Activated CD8-positive, alpha-beta T cell treated with anti-CD3 and anti-CD28 coated beads for 36 hours (primary cell): ENCODE measurements at regions not wholly inside any gene's neighbourhood (a gene's known extent, or its start where the extent isn't known, plus 50 kb on each side); places are given as distances from the start of the nearest gene placed in this dataset.

Experiments
- ATAC-seq: fragments of 200-7000 bp; cut with Tn5 transposase; one replicate; pipeline ENCODE4 v1.10.0; 2021; ENCODE audit warnings: mild to moderate bottlenecking, moderate library complexity
- CTCF ChIA-PET: fragments of 350-600 bp; sonication (Branson Sonifier 250); formaldehyde crosslinking; loops from one replicate; lab custom pipeline; 2021; ENCODE audit warnings: antibody characterized with exemption; lab: Charles Lee
- POLR2A ChIA-PET: fragments of 350-600 bp; sonication (Branson Sonifier 250); formaldehyde crosslinking; loops from one replicate; lab custom pipeline; 2021; ENCODE audit warnings: antibody characterized with exemption; lab: Charles Lee
- DNase-seq: peaks from one replicate; pipeline ENCODE4 v3.0.0-alpha.2; 2020
- H3K27ac Mint-ChIP-seq: one replicate; pipeline ENCODE4 v1.8.0; 2021; ENCODE audit warnings: mild to moderate bottlenecking, mixed read lengths
- H3K27me3 Mint-ChIP-seq: one replicate; pipeline ENCODE4 v1.8.0; 2021; ENCODE audit warnings: mixed read lengths
- H3K36me3 Mint-ChIP-seq: one replicate; pipeline ENCODE4 v1.8.0; 2021; ENCODE audit warnings: low read depth, mixed read lengths
- H3K4me1 Mint-ChIP-seq: one replicate; pipeline ENCODE4 v1.8.0; 2021; ENCODE audit warnings: low read depth, mixed read lengths
- H3K4me3 Mint-ChIP-seq: one replicate; pipeline ENCODE4 v1.8.0; 2021; ENCODE audit warnings: mild to moderate bottlenecking, moderate library complexity, mixed read lengths
- H3K9me3 Mint-ChIP-seq: one replicate; pipeline ENCODE4 v1.8.0; 2021; ENCODE audit warnings: mixed read lengths
- intact Hi-C: fragments of 100-400 bp; cut with micrococcal nuclease; formaldehyde crosslinking; loops from one replicate; pipeline ENCODE4 v1.10.0; 2022
- TF ChIP-seq, protein P1 (sequence below): fragments of 200-600 bp; IDR thresholded peaks from one replicate; pipeline ENCODE4 v1.8.0; 2022; ENCODE audit warnings: antibody characterized with exemption, mild to moderate bottlenecking

DNA sequence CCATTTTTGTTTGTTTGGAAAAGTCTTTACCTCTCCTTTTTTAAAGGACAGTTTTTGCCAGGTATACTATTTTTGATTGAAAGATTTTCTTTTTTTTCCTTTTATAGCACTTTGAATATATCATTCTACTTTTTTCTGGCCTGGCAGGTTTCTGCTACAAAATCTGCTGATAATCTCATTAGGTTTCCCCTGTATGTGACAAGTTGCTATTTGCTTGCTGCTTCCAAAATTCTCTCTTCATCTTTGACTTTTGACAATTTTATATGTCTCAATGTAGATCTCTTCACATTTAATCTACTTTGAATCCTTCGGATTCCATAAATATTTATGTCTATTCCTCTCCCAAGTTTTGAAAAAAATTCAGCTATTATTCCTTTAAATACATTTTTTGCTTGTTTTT lies 838.5 kb downstream of the IGSF11 start:
- peaks cover 24% of the 10 kb centered on the region for H3K9me3 Mint-ChIP-seq
- no peak overlapping the region for H3K4me3 Mint-ChIP-seq
- no peaks in the 10 kb centered on the region for H3K36me3 Mint-ChIP-seq
- TF ChIP-seq, protein P1, sequence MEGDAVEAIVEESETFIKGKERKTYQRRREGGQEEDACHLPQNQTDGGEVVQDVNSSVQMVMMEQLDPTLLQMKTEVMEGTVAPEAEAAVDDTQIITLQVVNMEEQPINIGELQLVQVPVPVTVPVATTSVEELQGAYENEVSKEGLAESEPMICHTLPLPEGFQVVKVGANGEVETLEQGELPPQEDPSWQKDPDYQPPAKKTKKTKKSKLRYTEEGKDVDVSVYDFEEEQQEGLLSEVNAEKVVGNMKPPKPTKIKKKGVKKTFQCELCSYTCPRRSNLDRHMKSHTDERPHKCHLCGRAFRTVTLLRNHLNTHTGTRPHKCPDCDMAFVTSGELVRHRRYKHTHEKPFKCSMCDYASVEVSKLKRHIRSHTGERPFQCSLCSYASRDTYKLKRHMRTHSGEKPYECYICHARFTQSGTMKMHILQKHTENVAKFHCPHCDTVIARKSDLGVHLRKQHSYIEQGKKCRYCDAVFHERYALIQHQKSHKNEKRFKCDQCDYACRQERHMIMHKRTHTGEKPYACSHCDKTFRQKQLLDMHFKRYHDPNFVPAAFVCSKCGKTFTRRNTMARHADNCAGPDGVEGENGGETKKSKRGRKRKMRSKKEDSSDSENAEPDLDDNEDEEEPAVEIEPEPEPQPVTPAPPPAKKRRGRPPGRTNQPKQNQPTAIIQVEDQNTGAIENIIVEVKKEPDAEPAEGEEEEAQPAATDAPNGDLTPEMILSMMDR: no peak
- intact Hi-C loops: no loop called here
- CTCF ChIA-PET: no interaction called here
- no peaks in the 10 kb centered on the region for H3K27me3 Mint-ChIP-seq
- no peak for ATAC-seq
- no peak overlapping the region for H3K27ac Mint-ChIP-seq
- H3K4me1 Mint-ChIP-seq: no peaks in the 10 kb centered on the region
- POLR2A ChIA-PET: no interaction called here
- DNase-seq: no peak

DNA sequence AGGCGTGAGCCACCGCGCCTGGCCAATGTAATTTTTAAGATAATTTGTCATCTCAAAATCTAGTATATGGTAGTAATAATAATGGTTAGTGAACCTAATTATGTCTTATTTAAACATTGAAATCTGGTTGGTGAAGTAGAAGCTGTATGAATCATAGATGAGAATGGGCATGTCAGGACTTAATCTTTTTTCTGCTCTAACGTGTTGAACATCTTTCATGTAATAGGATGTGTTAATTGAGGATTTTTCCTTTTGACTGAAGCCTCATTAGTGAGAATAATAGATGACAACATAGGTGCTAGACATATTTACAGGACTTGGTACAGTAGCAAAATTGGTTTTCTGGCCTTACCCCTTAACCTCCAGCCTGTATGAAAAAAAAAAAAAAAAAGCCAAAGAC lies 835.6 kb downstream of the IGSF11 start:
- POLR2A ChIA-PET: no interaction called here
- Mint-ChIP-seq H3K27me3 (no peaks in the 10 kb centered on the region), H3K36me3 (no peaks in the 10 kb centered on the region), H3K4me1 (no peaks in the 10 kb centered on the region), H3K27ac (no peak overlapping the region), H3K4me3 (no peak overlapping the region), H3K9me3 (peaks cover 20% of the 10 kb centered on the region)
- CTCF ChIA-PET: no interaction called here
- DNase-seq (no peak), ATAC-seq (no peak)
- intact Hi-C loops: no loop called here
- TF ChIP-seq, protein P1: no peak

DNA sequence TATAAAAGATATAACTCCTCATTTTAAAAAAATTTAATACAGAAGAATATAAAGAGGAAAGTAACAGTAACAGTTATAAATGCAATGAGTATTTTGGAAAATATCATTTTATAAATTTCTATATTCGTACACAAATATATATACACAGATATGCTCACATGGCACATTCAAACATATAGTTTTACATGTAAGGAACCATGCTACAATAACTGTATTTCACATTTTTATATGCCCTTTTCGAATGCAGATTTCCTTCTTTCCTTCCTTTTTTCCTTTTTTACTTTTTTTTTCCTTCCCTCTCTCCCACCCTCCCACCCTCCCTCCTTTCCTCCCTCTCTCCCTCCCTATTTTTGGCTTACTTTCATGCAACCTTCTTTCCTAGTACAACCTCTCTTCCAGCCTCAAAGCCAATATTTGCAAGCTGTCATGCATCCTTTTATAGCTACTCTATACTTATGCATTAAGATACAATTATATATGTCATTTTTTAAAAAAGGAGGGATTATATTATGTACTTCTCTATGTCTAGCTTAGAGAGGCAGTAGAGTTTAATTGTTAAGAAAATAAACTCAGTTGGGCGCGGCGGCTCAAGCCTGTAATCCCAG lies 830.5 kb downstream of the IGSF11 start:
- Mint-ChIP-seq H3K9me3 (peaks cover 7% of the 10 kb centered on the region), H3K36me3 (no peaks in the 10 kb centered on the region), H3K27me3 (no peaks in the 10 kb centered on the region), H3K4me3 (no peak overlapping the region), H3K27ac (no peak overlapping the region), H3K4me1 (no peaks in the 10 kb centered on the region)
- ChIA-PET POLR2A (no interaction called here), CTCF (no interaction called here)
- TF ChIP-seq, protein P1: no peak
- DNase-seq: no peak
- no peak for ATAC-seq
- intact Hi-C loops: no loop called here

DNA sequence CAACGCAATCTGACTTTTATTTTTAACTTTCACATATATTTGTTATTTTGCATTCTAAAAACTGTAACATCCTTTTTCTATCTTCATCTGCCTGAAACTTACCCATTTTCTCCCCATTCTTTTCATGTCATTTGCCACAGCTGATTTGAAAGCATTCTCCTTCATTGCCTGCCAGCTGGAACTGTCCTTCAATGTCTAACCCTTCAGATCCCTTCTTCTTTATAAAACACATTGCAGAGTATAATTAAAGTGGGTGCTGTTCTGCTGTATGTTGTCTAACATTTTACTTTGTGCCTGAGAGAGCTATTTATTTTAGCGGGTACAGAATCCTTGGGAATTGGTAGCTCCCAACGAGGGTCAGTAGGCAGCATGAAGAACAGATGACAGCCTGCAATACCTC lies 827.4 kb downstream of the IGSF11 start:
- TF ChIP-seq, protein P1: no peak
- no peak overlapping the region for H3K27ac Mint-ChIP-seq
- POLR2A ChIA-PET: no interaction called here
- H3K27me3 Mint-ChIP-seq: no peaks in the 10 kb centered on the region
- DNase-seq (no peak), ATAC-seq (no peak)
- CTCF ChIA-PET: no interaction called here
- H3K4me1 Mint-ChIP-seq: no peaks in the 10 kb centered on the region
- no peaks in the 10 kb centered on the region for H3K36me3 Mint-ChIP-seq
- intact Hi-C loops: no loop called here
- H3K4me3 Mint-ChIP-seq: no peak overlapping the region
- peaks cover 4% of the 10 kb centered on the region for H3K9me3 Mint-ChIP-seq

DNA sequence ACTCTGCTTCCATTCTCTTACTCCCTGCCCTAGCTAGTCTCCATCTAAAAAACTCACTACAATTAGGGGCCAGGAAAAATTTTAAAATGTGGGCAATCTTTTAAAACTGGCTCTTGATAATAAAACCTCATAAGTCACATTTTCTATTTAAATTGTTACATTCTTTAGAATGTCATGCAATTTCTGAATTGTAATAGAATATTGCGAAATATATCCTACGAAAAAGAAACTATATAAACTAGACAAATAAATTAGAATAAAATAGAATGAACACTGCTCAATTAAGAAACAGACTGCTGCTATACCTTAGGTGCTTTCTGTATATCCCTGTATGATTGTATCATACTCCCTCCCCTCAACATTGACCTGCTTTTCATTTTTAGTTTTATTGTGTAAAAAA lies 826.0 kb downstream of the IGSF11 start:
- no peak overlapping the region for H3K4me3 Mint-ChIP-seq
- ChIA-PET POLR2A (no interaction called here), CTCF (no interaction called here)
- TF ChIP-seq, protein P1: no peak
- intact Hi-C loops: no loop called here
- no peaks in the 10 kb centered on the region for H3K27me3 Mint-ChIP-seq
- ATAC-seq (no peak), DNase-seq (no peak)
- no peaks in the 10 kb centered on the region for H3K4me1 Mint-ChIP-seq
- no peaks in the 10 kb centered on the region for H3K36me3 Mint-ChIP-seq
- H3K27ac Mint-ChIP-seq: no peak overlapping the region
- H3K9me3 Mint-ChIP-seq: peaks cover 4% of the 10 kb centered on the region
